HG02981 (cell line): ENCODE measurements at regions not wholly inside any gene's neighbourhood (a gene's known extent, or its start where the extent isn't known, plus 50 kb on each side); places are given as distances from the start of the nearest gene placed in this dataset.
"Not testable (repeated sequence)": the region's sequence is repeated elsewhere in the genome, so short reads cannot be mapped to it uniquely, and the experiment has no call there.

Experiments
- ATAC-seq: cut with Tn5 transposase; IDR thresholded peaks from one replicate; pipeline ENCODE4 v1.9.1; 2021; ENCODE audit warnings: mild to moderate bottlenecking, moderate library complexity; ENCODE audit not compliant: unreplicated experiment

DNA sequence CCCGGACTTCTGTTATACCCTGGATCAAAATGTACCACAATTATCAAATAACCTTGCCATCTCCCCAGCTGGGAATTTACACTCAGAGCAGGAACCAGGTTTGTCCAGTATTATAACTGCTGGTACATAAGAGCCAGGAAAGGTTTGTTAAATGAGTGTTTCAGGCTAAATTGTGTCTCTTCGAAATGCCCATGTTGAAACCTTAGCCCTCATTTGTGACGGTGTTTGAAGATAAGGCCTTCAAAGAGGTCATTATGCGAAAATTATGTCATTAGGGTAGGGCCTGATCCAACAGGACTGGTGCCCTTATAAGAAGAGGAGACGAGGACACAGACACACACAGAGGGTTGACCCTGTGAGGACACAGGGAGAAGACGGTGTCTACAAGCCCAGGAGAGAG lies 73.5 kb upstream of the DHRSX start:
- ATAC-seq, result no peak

DNA sequence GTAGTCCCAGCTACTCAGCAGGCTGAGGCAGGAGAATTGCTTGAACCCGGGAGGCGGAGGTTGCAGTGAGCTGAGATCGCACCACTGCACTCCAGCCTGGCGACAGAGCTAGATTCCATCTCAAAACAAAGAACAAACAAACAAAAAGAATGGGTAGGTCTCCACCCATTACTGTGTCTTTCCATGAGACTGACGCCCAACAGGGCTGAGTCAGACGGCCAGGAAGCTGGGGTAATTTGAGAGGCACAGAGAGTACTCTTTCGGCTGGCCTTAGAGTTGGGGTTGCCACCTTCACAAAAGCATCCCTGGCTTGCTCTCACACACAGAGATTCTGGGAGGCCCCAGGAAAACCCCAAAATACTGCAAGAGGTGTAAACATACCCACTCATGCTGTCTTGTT lies 72.0 kb upstream of the DHRSX start:
- ATAC-seq, result no peak

DNA sequence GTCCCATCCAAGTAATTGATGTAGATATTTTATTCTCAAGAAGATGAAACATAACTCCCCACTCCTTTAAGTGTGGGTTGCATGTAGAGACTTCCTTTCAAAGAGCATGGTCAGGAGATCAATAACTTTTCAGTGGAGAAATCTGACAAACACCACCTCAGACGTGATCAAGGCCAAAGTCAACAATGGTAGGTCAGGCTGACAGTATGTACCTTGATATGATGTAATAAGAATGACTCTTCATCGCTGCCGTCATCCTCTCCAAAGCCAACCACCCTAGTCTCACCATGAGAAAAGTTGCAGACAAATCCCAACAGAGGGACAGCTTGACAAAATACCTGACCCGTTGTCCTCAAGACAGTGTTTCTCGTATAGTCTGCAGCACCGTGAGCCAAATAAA lies 67.3 kb upstream of the DHRSX start:
- no peak for ATAC-seq

DNA sequence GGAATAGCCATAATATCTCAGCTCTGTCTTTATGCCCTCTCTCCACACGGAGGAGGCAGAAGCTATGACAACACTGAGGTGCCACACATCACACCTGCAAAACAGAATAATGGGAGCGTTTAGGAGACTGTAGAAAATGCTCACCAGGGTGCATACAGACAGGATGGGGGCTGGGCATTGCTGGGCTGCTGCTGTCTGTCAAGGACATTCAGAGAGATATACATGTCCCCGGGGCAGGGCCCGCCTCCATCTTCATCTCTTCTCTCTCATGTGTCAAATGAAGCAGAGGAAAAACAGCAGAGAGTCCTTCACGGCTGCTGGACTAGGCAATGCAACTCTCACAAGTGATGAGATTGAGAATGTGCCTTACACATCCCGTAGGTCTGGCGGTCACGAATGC lies 65.3 kb upstream of the DHRSX start:
- no peak for ATAC-seq

DNA sequence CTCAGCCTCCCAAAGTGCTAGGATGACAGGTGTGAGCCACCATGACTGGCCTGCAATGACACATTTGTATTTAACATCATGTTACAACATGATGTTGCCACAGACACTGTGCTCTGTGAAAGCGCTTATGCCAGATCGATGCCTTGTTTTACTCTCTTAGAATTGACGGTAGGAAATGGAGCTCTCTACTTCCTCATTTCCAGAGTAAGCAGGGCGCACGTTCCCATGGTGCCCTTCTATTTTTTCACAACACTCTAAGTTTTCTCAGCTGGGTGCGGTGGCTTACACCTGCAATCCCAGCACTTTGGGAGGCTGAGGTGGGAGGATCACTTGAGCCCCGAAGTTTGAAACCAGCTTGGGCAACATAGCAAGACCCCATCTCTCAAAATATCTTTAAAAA lies 60.7 kb upstream of the DHRSX start:
- ATAC-seq, result no peak

DNA sequence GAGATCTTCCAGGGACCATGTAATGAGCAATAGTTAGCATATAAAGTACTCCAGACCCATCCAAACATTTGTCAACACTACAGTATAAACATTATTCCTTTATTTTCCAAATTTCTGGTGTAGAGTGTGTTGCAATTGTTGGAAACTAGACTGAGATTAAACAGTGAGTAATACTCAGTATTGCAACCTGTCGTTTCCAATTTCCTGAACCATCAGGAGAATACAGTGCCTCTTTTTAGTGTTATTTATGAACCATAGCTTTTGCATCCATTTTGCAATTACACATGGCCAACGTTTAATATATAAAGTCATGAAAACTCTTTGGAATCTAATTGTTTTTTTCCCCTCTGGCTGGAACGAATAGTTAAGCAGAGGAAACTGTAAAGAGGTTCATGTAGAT lies 58.3 kb upstream of the DHRSX start:
- no peak for ATAC-seq

DNA sequence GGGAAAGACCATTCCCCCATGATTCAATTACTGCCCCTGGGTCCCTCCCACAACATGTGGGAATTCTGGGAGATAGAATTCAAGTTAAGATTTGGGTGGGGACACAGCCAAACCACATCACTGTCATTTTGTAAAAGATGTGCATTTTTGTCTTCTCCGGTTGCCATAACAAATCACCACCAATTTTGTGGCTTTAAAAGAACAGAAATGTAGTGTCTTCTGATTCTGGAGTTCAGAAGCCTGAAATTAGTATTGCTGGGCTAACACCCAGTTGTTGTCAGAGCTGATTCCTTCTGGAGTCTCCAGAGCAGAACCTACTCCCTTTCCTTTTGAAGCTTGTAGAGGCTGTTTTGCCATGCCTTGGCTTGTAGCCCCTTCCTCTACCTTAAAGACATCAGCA lies 54.1 kb upstream of the DHRSX start:
- no peak for ATAC-seq

DNA sequence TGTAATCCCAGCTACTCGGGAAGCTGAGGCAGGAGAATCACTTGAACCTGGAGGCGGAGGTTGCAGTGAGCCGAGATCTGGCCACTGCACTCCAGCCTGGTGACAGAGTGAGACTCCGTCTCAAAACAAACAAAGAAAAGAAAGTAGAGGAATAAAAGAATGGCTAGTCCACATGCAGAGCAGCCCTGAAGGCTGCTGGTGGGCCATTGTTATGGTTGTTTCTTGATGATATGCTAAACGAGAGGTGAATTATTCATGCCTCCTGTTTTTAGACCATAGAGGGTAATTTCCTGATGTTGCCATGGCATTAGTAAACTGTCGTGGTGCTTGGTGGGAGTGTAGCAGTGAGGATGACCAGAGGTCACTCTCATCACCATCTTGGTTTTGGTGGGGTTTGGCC lies 53.3 kb upstream of the DHRSX start:
- ATAC-seq, result not testable (repeated sequence)

DNA sequence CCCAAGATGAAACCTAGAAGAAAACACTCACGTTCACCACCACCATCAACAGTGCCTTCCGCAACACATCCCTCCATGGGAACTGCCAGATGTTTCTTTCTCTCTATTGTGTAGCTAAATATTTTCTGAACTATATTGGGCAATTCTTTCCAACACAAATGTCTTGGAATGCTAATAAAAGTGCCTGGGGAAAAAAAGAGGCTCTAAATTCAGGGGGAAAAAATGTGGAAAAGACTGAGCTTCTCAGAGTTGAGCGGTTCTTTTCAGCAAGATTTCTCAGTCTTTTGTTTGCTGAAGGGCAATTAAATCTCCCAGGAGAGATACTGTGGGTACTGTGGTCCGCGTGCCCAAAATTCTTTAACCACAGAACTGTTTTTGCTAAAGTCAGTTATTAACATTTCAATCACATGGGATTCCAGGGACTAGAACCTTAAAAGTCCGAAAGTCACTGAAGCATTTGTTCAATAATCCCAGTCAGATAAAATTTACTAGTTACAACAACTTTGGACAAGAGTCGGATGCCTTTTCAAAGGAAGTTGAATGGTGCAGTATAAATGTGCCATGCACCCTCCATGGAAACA lies 51.9 kb upstream of the DHRSX start:
- no peak for ATAC-seq

DNA sequence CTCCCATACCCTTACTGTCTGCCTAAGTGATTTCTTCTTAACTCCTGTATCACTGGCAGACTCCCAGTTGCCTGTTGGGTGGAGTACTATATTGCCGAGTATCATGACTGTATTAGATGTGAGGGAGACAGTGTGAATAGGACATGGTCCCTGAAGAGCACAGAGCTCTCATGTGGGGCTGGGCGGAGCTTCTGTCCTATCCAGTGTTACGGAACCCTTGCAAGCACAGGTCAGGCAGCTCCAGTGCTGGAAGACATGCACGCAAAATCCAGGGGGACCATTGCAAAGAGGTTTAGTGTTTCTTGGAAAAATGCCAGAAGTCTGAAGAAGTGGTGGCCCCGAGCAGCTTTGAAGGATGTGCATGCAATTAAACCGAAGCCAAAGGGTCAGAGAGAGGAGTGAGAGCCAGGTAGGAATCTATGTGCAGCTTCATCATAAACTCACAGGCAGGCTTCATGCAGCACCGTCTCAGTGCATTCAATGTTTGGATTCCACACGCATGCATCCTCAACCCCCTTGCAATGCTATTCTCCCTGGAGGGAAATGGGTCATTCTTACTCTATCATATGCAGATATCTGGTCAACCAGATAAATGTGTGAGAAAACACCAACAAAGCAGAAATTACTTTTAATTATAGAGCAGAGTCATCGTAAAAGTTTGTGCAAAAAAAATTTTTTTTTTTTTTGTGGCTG lies 49.7 kb upstream of the DHRSX start:
- no peak for ATAC-seq
